NCI-H2029 treated with DMSO at 0.1 percent for 48 hours (cell line): ENCODE measurements at regions not wholly inside any gene's neighbourhood (a gene's known extent, or its start where the extent isn't known, plus 50 kb on each side); places are given as distances from the start of the nearest gene placed in this dataset.
A peak's percentile ranks its signal among the peaks of the same experiment; 100 is the strongest.

Source experiments
- DNase-seq: peaks from one replicate; lab custom pipeline; 2025; lab: John Stamatoyannopoulos, UW

GRCh38 chr6:23420659-23421350 is 705.2 kb upstream of the NRSN1 start:
- DNase-seq, result no peak

GRCh38 chr6:23424584-23424983 is 701.4 kb upstream of the NRSN1 start:
- no peak for DNase-seq

- DNase-seq, result no peak
These were observed 690.9 kb upstream of the NRSN1 start for GRCh38 chr6:23435126-23435525.

GRCh38 chr6:23435798-23436197 is 690.2 kb upstream of the NRSN1 start:
- no peak for DNase-seq

GRCh38 chr6:23441808-23442461 is 684.1 kb upstream of the NRSN1 start:
- no peak for DNase-seq

GRCh38 chr6:23445157-23445710 is 680.8 kb upstream of the NRSN1 start:
- no peak for DNase-seq

- peak; percentile 90 for DNase-seq
These were observed 679.5 kb upstream of the NRSN1 start for GRCh38 chr6:23446469-23446967.

- DNase-seq, result no peak
These were observed 678.3 kb upstream of the NRSN1 start for GRCh38 chr6:23447731-23448130.

- DNase-seq, result no peak
These were observed 677.7 kb upstream of the NRSN1 start for GRCh38 chr6:23448281-23448680.

GRCh38 chr6:23454080-23454976 is 671.7 kb upstream of the NRSN1 start:
- no peak for DNase-seq

- no peak for DNase-seq
These were observed 670.3 kb upstream of the NRSN1 start for GRCh38 chr6:23455754-23456153.

- no peak for DNase-seq
These were observed 669.6 kb upstream of the NRSN1 start for GRCh38 chr6:23456396-23456795.

- DNase-seq, result no peak
These were observed 668.7 kb upstream of the NRSN1 start for GRCh38 chr6:23457321-23457720.

- DNase-seq, result no peak
These were observed 660.1 kb upstream of the NRSN1 start for GRCh38 chr6:23465912-23466311.

GRCh38 chr6:23477586-23477985 is 648.4 kb upstream of the NRSN1 start:
- DNase-seq, result no peak

GRCh38 chr6:23478312-23478711 is 647.7 kb upstream of the NRSN1 start:
- DNase-seq, result no peak

- no peak for DNase-seq
These were observed 642.1 kb upstream of the NRSN1 start for GRCh38 chr6:23483896-23484295.

- no peak for DNase-seq
These were observed 631.6 kb upstream of the NRSN1 start for GRCh38 chr6:23494367-23494766.

GRCh38 chr6:23498013-23498412 is 628.0 kb upstream of the NRSN1 start:
- DNase-seq, result no peak

- DNase-seq, result no peak
These were observed 626.5 kb upstream of the NRSN1 start for GRCh38 chr6:23499549-23499948.

- DNase-seq, result no peak
These were observed 622.8 kb upstream of the NRSN1 start for GRCh38 chr6:23503173-23503572.

GRCh38 chr6:23505026-23505425 is 621.0 kb upstream of the NRSN1 start:
- DNase-seq, result no peak
